Naive B cell (primary cell): ENCODE measurements at regions not wholly inside any gene's neighbourhood (a gene's known extent, or its start where the extent isn't known, plus 50 kb on each side); places are given as distances from the start of the nearest gene placed in this dataset.
"Not testable (repeated sequence)": the region's sequence is repeated elsewhere in the genome, so short reads cannot be mapped to it uniquely, and the experiment has no call there.

Experiments
- ATAC-seq, 2 donors: fragments of 150-1000 bp; cut with Tn5 transposase; 2 replicates each; pipeline ENCODE4 v1.10.0; 2021; ENCODE audit warnings: low read depth in 2 of 2, mild to moderate bottlenecking in 2 of 2, moderate library complexity in 2 of 2
- DNase-seq: peaks from one replicate; pipeline ENCODE4 v3.0.0; 2022
- H3K27ac Mint-ChIP-seq, 6 donors: one replicate each; pipeline ENCODE4 v1.8.0; 2020 to 2022; ENCODE audit warnings: mild to moderate bottlenecking in 6 of 6, mixed read lengths in 6 of 6, moderate library complexity in 5 of 6, inconsistent platforms in 2 of 6
- H3K27me3 Mint-ChIP-seq, 3 donors: one replicate each; pipeline ENCODE4 v1.8.0; 2021 to 2022; ENCODE audit warnings: mixed read lengths in 3 of 3, mild to moderate bottlenecking in 1 of 3
- H3K36me3 Mint-ChIP-seq, 2 donors: one replicate each; pipeline ENCODE4 v1.8.0; 2020 to 2022; ENCODE audit warnings: mixed read lengths in 2 of 2, inconsistent platforms in 1 of 2, mild to moderate bottlenecking in 1 of 2
- H3K4me1 Mint-ChIP-seq, 3 donors: one replicate each; pipeline ENCODE4 v1.8.0; 2020 to 2022; ENCODE audit warnings: mixed read lengths in 3 of 3, inconsistent platforms in 1 of 3, mild to moderate bottlenecking in 1 of 3, moderate library complexity in 1 of 3
- H3K4me3 Mint-ChIP-seq, 8 donors: one replicate each; pipeline ENCODE4 v1.8.0; 2020 to 2022; ENCODE audit warnings: mild to moderate bottlenecking in 8 of 8, mixed read lengths in 8 of 8, moderate library complexity in 8 of 8, inconsistent platforms in 2 of 8
- H3K9me3 Mint-ChIP-seq, 7 donors: one replicate each; pipeline ENCODE4 v1.8.0; 2020 to 2022; ENCODE audit warnings: mixed read lengths in 7 of 7, mild to moderate bottlenecking in 5 of 7, inconsistent platforms in 2 of 7, moderate library complexity in 1 of 7

- no peaks in the 10 kb centered on the region for H3K27me3 Mint-ChIP-seq
- no peaks in the 10 kb centered on the region for H3K4me1 Mint-ChIP-seq
- ATAC-seq = no peak
- H3K27ac Mint-ChIP-seq = no peak overlapping the region
- H3K9me3 Mint-ChIP-seq = peaks cover 0 to 8% (median 0%) of the 10 kb centered on the region in 7 donors
- no peak overlapping the region for H3K4me3 Mint-ChIP-seq
- no peak for DNase-seq
- no peaks in the 10 kb centered on the region for H3K36me3 Mint-ChIP-seq
Measured at GRCh38 chr3:166282931-166283330, 445.7 kb upstream of the BCHE start.

- peaks cover 0 to 8% (median 0%) of the 10 kb centered on the region in 7 donors for H3K9me3 Mint-ChIP-seq
- H3K4me3 Mint-ChIP-seq = no peak overlapping the region
- ATAC-seq (no peak), DNase-seq (no peak)
- no peaks in the 10 kb centered on the region for H3K36me3 Mint-ChIP-seq
- no peaks in the 10 kb centered on the region for H3K4me1 Mint-ChIP-seq
- no peaks in the 10 kb centered on the region for H3K27me3 Mint-ChIP-seq
- no peak overlapping the region for H3K27ac Mint-ChIP-seq
Measured at GRCh38 chr3:166279636-166280035, 442.4 kb upstream of the BCHE start.

GRCh38 chr3:166275024-166275390, 437.8 kb upstream of the BCHE start:
- ATAC-seq (no peak), DNase-seq (no peak)
- Mint-ChIP-seq H3K36me3 (no peaks in the 10 kb centered on the region), H3K4me1 (no peaks in the 10 kb centered on the region), H3K27ac (no peak overlapping the region), H3K9me3 (peaks cover 0 to 4% (median 0%) of the 10 kb centered on the region in 7 donors), H3K27me3 (no peaks in the 10 kb centered on the region), H3K4me3 (no peak overlapping the region)

GRCh38 chr3:166274351-166275023, 437.3 kb upstream of the BCHE start:
- H3K4me3 Mint-ChIP-seq = no peak overlapping the region
- no peaks in the 10 kb centered on the region for H3K4me1 Mint-ChIP-seq
- peaks cover 0 to 4% (median 0%) of the 10 kb centered on the region in 7 donors for H3K9me3 Mint-ChIP-seq
- ATAC-seq (no peak), DNase-seq (no peak)
- no peaks in the 10 kb centered on the region for H3K27me3 Mint-ChIP-seq
- H3K36me3 Mint-ChIP-seq = no peaks in the 10 kb centered on the region
- no peak overlapping the region for H3K27ac Mint-ChIP-seq

GRCh38 chr3:166270429-166270828, 433.2 kb upstream of the BCHE start:
- no peaks in the 10 kb centered on the region for H3K4me1 Mint-ChIP-seq
- peaks cover 0 to 2% (median 0%) of the 10 kb centered on the region in 7 donors for H3K9me3 Mint-ChIP-seq
- H3K36me3 Mint-ChIP-seq = no peaks in the 10 kb centered on the region
- no peak overlapping the region for H3K27ac Mint-ChIP-seq
- ATAC-seq (no peak), DNase-seq (no peak)
- H3K27me3 Mint-ChIP-seq = no peaks in the 10 kb centered on the region
- no peak overlapping the region for H3K4me3 Mint-ChIP-seq

- Mint-ChIP-seq H3K4me3 (no peak overlapping the region), H3K36me3 (no peaks in the 10 kb centered on the region), H3K4me1 (no peaks in the 10 kb centered on the region), H3K27ac (no peak overlapping the region), H3K9me3 (peaks cover 0 to 4% (median 0%) of the 10 kb centered on the region in 7 donors), H3K27me3 (no peaks in the 10 kb centered on the region)
- ATAC-seq (no peak), DNase-seq (no peak)
Measured at GRCh38 chr3:166265153-166265552, 427.9 kb upstream of the BCHE start.

- ATAC-seq = no peak
- H3K4me3 Mint-ChIP-seq = no peak overlapping the region
- H3K4me1 Mint-ChIP-seq = no peaks in the 10 kb centered on the region
- H3K27me3 Mint-ChIP-seq = no peaks in the 10 kb centered on the region
- H3K9me3 Mint-ChIP-seq = peaks cover 0 to 4% (median 0%) of the 10 kb centered on the region in 7 donors
- H3K27ac Mint-ChIP-seq = no peak overlapping the region
- no peaks in the 10 kb centered on the region for H3K36me3 Mint-ChIP-seq
- no peak for DNase-seq
Measured at GRCh38 chr3:166263460-166263859, 426.2 kb upstream of the BCHE start.

GRCh38 chr3:166258293-166258850, 421.1 kb upstream of the BCHE start:
- not testable (repeated sequence) for H3K9me3 Mint-ChIP-seq, H3K4me3 Mint-ChIP-seq, ATAC-seq, H3K27ac Mint-ChIP-seq, DNase-seq, H3K4me1 Mint-ChIP-seq, H3K27me3 Mint-ChIP-seq, H3K36me3 Mint-ChIP-seq

- DNase-seq (no peak), ATAC-seq (no peak)
- Mint-ChIP-seq H3K36me3 (no peaks in the 10 kb centered on the region), H3K27me3 (no peaks in the 10 kb centered on the region), H3K9me3 (peaks cover 0 to 10% (median 6%) of the 10 kb centered on the region in 7 donors), H3K27ac (no peak overlapping the region), H3K4me1 (no peaks in the 10 kb centered on the region), H3K4me3 (no peak overlapping the region)
Measured at GRCh38 chr3:166257715-166258114, 420.5 kb upstream of the BCHE start.

GRCh38 chr3:166248784-166249183, 411.6 kb upstream of the BCHE start:
- DNase-seq (no peak), ATAC-seq (no peak)
- H3K27me3 Mint-ChIP-seq = no peaks in the 10 kb centered on the region
- no peaks in the 10 kb centered on the region for H3K4me1 Mint-ChIP-seq
- H3K36me3 Mint-ChIP-seq = no peaks in the 10 kb centered on the region
- H3K27ac Mint-ChIP-seq = no peak overlapping the region
- peaks cover 0 to 20% (median 8%) of the 10 kb centered on the region in 7 donors for H3K9me3 Mint-ChIP-seq
- no peak overlapping the region for H3K4me3 Mint-ChIP-seq

- Mint-ChIP-seq H3K9me3 (peaks cover 0 to 7% (median 2%) of the 10 kb centered on the region in 7 donors), H3K36me3 (no peaks in the 10 kb centered on the region), H3K4me1 (no peaks in the 10 kb centered on the region), H3K27me3 (no peaks in the 10 kb centered on the region), H3K27ac (no peak overlapping the region), H3K4me3 (no peak overlapping the region)
- DNase-seq (no peak), ATAC-seq (no peak)
Measured at GRCh38 chr3:166243511-166243910, 406.3 kb upstream of the BCHE start.

- H3K4me3 Mint-ChIP-seq = no peak overlapping the region
- H3K27ac Mint-ChIP-seq = no peak overlapping the region
- no peak for DNase-seq
Measured at GRCh38 chr3:166223120-166223519, 385.9 kb upstream of the BCHE start.

GRCh38 chr3:166211451-166211850, 374.2 kb upstream of the BCHE start:
- DNase-seq = no peak
- Mint-ChIP-seq H3K36me3 (no peaks in the 10 kb centered on the region), H3K27me3 (no peaks in the 10 kb centered on the region), H3K27ac (no peak overlapping the region), H3K4me3 (no peak overlapping the region), H3K9me3 (peaks cover 0 to 3% (median 0%) of the 10 kb centered on the region in 7 donors), H3K4me1 (no peaks in the 10 kb centered on the region)
- ATAC-seq = no peak

More at GRCh38 chr3:166223120-166223519, 385.9 kb upstream of the BCHE start:
- no peak for ATAC-seq
- Mint-ChIP-seq H3K4me1 (no peaks in the 10 kb centered on the region), H3K27me3 (no peaks in the 10 kb centered on the region), H3K9me3 (peaks cover 0 to 4% (median 2%) of the 10 kb centered on the region in 7 donors), H3K36me3 (no peaks in the 10 kb centered on the region)

GRCh38 chr3:166209701-166210100, 372.5 kb upstream of the BCHE start:
- ATAC-seq (no peak), DNase-seq (no peak)
- Mint-ChIP-seq H3K4me1 (no peaks in the 10 kb centered on the region), H3K36me3 (no peaks in the 10 kb centered on the region), H3K27ac (no peak overlapping the region), H3K27me3 (no peaks in the 10 kb centered on the region), H3K4me3 (no peak overlapping the region), H3K9me3 (peaks cover 0 to 2% (median 0%) of the 10 kb centered on the region in 7 donors)
